Adrenal gland (tissue), 9 donors: ENCODE measurements at regions not wholly inside any gene's neighbourhood (a gene's known extent, or its start where the extent isn't known, plus 50 kb on each side); places are given as distances from the start of the nearest gene placed in this dataset.

Experiments
- DNase-seq, 7 donors: peaks; one replicate each; pipeline ENCODE4 v3.0.0-alpha.2; 2019 to 2020
- H3K27ac ChIP-seq, 5 donors: fragments of 200-600 bp; sonication (generic) in 4 of 5; 1 replicate in 3 of 5; 2 replicates in 2 of 5; pipeline versions ENCODE4 v1.5.1 to v1.8.0; 2016 to 2020; ENCODE audit warnings: mild to moderate bottlenecking in 1 of 5
- H3K27me3 ChIP-seq: fragments of 200-600 bp; 2 replicates; pipeline ENCODE4 v1.8.0; 2021
- H3K36me3 ChIP-seq, 2 donors: fragments of 200-600 bp; replicated peaks in 1 of 2; 1 replicate in 1 of 2; 2 replicates in 1 of 2; pipeline versions ENCODE4 v1.5.1 to v1.8.0; 2018 to 2022
- H3K4me1 ChIP-seq, 2 donors: fragments of 200-600 bp; replicated peaks in 1 of 2; 1 replicate in 1 of 2; 2 replicates in 1 of 2; pipeline versions ENCODE4 v1.5.1 to v1.8.0; 2018 to 2021
- H3K4me3 ChIP-seq, 4 donors: fragments of 200-600 bp; sonication (generic) in 3 of 4; one replicate each; pipeline ENCODE4 v1.5.1; 2016 to 2018
- H3K9me3 ChIP-seq, 3 donors: fragments of 200-600 bp; sonication (generic) in 1 of 3; replicated peaks in 1 of 3; 1 replicate in 2 of 3; 2 replicates in 1 of 3; pipeline versions ENCODE4 v1.5.1 to v1.8.0; 2016 to 2021
- CTCF ChIP-seq, 6 experiments: fragments of 450-650 bp in 4 of 6; fragments of 200-600 bp in 2 of 6; sonication (generic) in 1 of 6; IDR thresholded peaks; 1 replicate in 5 of 6; 2 replicates in 1 of 6; pipeline versions ENCODE4 v1.5.1 to v1.8.0; 2016 to 2021; ENCODE audit warnings: antibody characterized with exemption in 6 of 6, mild to moderate bottlenecking in 2 of 6, moderate library complexity in 1 of 6
- POLR2A ChIP-seq, 2 donors: fragments of 450-650 bp; IDR thresholded peaks; one replicate each; pipeline ENCODE4 v1.6.1; 2017; ENCODE audit warnings: antibody characterized with exemption in 2 of 2, mild to moderate bottlenecking in 2 of 2, moderate library complexity in 1 of 2
- WGBS, 4 donors: extraction: QIAGEN DNeasy Blood & Tissue Kit in 2 of 4; methylation state at CpG; one replicate each; pipeline versions ENCODE4 v1.1.5 to v1.1.7; 2013 to 2017; 5-methylcytosine and 5-hydroxymethylcytosine counted together
- intact Hi-C, 2 donors: fragments of 100-400 bp; cut with DNase I; formaldehyde crosslinking; loops; one replicate each; pipeline versions ENCODE4 v1.14.1 to v1.15.0; 2022 to 2023
- donor health status: healthy with polysubstance abuse.
- donor health status: Bipolar disorder and iron deficiency.
- donor health status: DM: yes; HTN: yes; CAD: no.
- donor health status: DM: no; HTN: no; CAD: no.
- donor health status: DM: no; HTN: no; CAD: no.

- peak in 2 of 7 donors; percentile 20 to 51 for DNase-seq
- Histone ChIP-seq H3K36me3 (no peaks in the 10 kb centered on the region), H3K27me3 (no peaks in the 10 kb centered on the region), H3K27ac (no peak overlapping the region), H3K4me1 (no peaks in the 10 kb centered on the region), H3K4me3 (no peak overlapping the region), H3K9me3 (no peaks in the 10 kb centered on the region)
- intact Hi-C loops, result no loop called here
- whole genome bisulfite sequencing, 4 donors, result 51 to 90% (median 67%) methylated on average over 2 to 3 of the region's 3 CpGs
- TF ChIP-seq CTCF (IDR thresholded peaks at IDR 0.05), result no peak
- TF ChIP-seq POLR2A (IDR thresholded peaks at IDR 0.05), result no peak
These were observed 73.0 kb upstream of the YWHAQ start for GRCh38 chr2:9703701-9704221.

- no peak for DNase-seq
- 89 to 93% (median 91%) methylated on average over 1 to 3 of the region's 3 CpGs; no CpG with 5 or more reads in 1 of the 4 donors for WGBS, 4 donors
- Histone ChIP-seq H3K36me3 (no peaks in the 10 kb centered on the region), H3K27ac (no peak overlapping the region), H3K27me3 (no peaks in the 10 kb centered on the region), H3K4me3 (no peak overlapping the region), H3K4me1 (no peaks in the 10 kb centered on the region), H3K9me3 (no peaks in the 10 kb centered on the region)
- TF ChIP-seq POLR2A (IDR thresholded peaks at IDR 0.05) (no peak), CTCF (IDR thresholded peaks at IDR 0.05) (no peak)
- intact Hi-C loops, result no loop called here
These were observed 73.8 kb upstream of the YWHAQ start for GRCh38 chr2:9704600-9704999.

- no peak overlapping the region for H3K4me3 ChIP-seq
- intact Hi-C loops, result no loop called here
- no peak for DNase-seq
- no peaks in the 10 kb centered on the region for H3K36me3 ChIP-seq
- no peaks in the 10 kb centered on the region for H3K4me1 ChIP-seq
- 81 to 96% (median 89%) methylated on average over 7 to 8 of the region's 8 CpGs for WGBS, 4 donors
- TF ChIP-seq CTCF (IDR thresholded peaks at IDR 0.05), result no peak
- no peak for TF ChIP-seq POLR2A (IDR thresholded peaks at IDR 0.05)
- H3K27me3 ChIP-seq, result no peaks in the 10 kb centered on the region
- H3K9me3 ChIP-seq, result no peaks in the 10 kb centered on the region
- H3K27ac ChIP-seq, result no peak overlapping the region
These were observed 74.4 kb upstream of the YWHAQ start for GRCh38 chr2:9705196-9705595.

- Histone ChIP-seq H3K4me1 (no peaks in the 10 kb centered on the region), H3K27me3 (no peaks in the 10 kb centered on the region), H3K9me3 (no peaks in the 10 kb centered on the region), H3K36me3 (no peaks in the 10 kb centered on the region), H3K4me3 (no peak overlapping the region), H3K27ac (no peak overlapping the region)
- DNase-seq, result no peak
- TF ChIP-seq CTCF (IDR thresholded peaks at IDR 0.05), result no peak
- WGBS, 4 donors, result 76 to 85% (median 82%) methylated on average over 6 of the region's 6 CpGs
- intact Hi-C loops, result no loop called here
These were observed 76.2 kb upstream of the YWHAQ start for GRCh38 chr2:9707008-9707407.
